COLO668 (cell line): ENCODE measurements at regions not wholly inside any gene's neighbourhood (a gene's known extent, or its start where the extent isn't known, plus 50 kb on each side); places are given as distances from the start of the nearest gene placed in this dataset.
"Not testable (repeated sequence)": the region's sequence is repeated elsewhere in the genome, so short reads cannot be mapped to it uniquely, and the experiment has no call there.

ENCODE experiments used
- DNase-seq: peaks from one replicate; lab custom pipeline; 2025; ENCODE audit not compliant: unreplicated experiment; lab: John Stamatoyannopoulos, UW

GRCh38 chr7:24050991-24051560, 232.9 kb upstream of the NPY start:
- DNase-seq = no peak

GRCh38 chr7:24051651-24052050, 232.3 kb upstream of the NPY start:
- DNase-seq = no peak

GRCh38 chr7:24052572-24053260, 231.3 kb upstream of the NPY start:
- DNase-seq = peak; percentile 37

GRCh38 chr7:24054236-24054635, 229.8 kb upstream of the NPY start:
- DNase-seq = no peak

GRCh38 chr7:24057243-24057642, 226.7 kb upstream of the NPY start:
- DNase-seq = no peak

- no peak for DNase-seq
Measured at GRCh38 chr7:24058953-24059352, 225.0 kb upstream of the NPY start.

GRCh38 chr7:24059775-24060174, 224.2 kb upstream of the NPY start:
- DNase-seq = no peak

GRCh38 chr7:24063721-24064120, 220.3 kb upstream of the NPY start:
- DNase-seq = no peak

GRCh38 chr7:24069751-24070150, 214.2 kb upstream of the NPY start:
- no peak for DNase-seq

- DNase-seq = no peak
Measured at GRCh38 chr7:24073651-24074420, 210.2 kb upstream of the NPY start.

GRCh38 chr7:24075426-24075810, 208.6 kb upstream of the NPY start:
- DNase-seq = no peak

- no peak for DNase-seq
Measured at GRCh38 chr7:24082826-24083225, 201.2 kb upstream of the NPY start.

GRCh38 chr7:24102988-24103387, 181.0 kb upstream of the NPY start:
- no peak for DNase-seq

GRCh38 chr7:24108906-24109376, 175.0 kb upstream of the NPY start:
- no peak for DNase-seq

- DNase-seq = no peak
Measured at GRCh38 chr7:24110056-24110455, 173.9 kb upstream of the NPY start.

GRCh38 chr7:24113506-24113905, 170.5 kb upstream of the NPY start:
- no peak for DNase-seq

GRCh38 chr7:24115661-24116060, 168.3 kb upstream of the NPY start:
- no peak for DNase-seq

GRCh38 chr7:24117903-24118499, 166.0 kb upstream of the NPY start:
- DNase-seq = not testable (repeated sequence)

GRCh38 chr7:24119852-24120251, 164.1 kb upstream of the NPY start:
- no peak for DNase-seq

GRCh38 chr7:24123076-24123475, 160.9 kb upstream of the NPY start:
- DNase-seq = no peak

GRCh38 chr7:24125765-24126164, 158.2 kb upstream of the NPY start:
- DNase-seq = no peak

- no peak for DNase-seq
Measured at GRCh38 chr7:24127930-24128329, 156.1 kb upstream of the NPY start.
